K562 (cell line): ENCODE measurements at regions not wholly inside any gene's neighbourhood (a gene's known extent, or its start where the extent isn't known, plus 50 kb on each side); places are given as distances from the start of the nearest gene placed in this dataset.

Experiments used
- AFF4 ChIP-seq: sonication (generic); formaldehyde crosslinking; IDR thresholded peaks from 2 replicates; pipeline ENCODE4 v1.8.0; 2023; ENCODE audit warnings: mild to moderate bottlenecking, missing genetic modification reagents
- CAMTA2 ChIP-seq: fragments of 250-450 bp; sonication (Bioruptor Pico); conservative IDR thresholded peaks from 2 replicates; pipeline ENCODE4 v1.5.1; 2022
- CBX3 ChIP-seq, 2 experiments: IDR thresholded peaks; 1 replicate in 1 of 2; 2 replicates in 1 of 2; pipeline ENCODE4 v1.6.1; 2012; ENCODE audit warnings: inconsistent platforms in 2 of 2, low read length in 2 of 2, borderline replicate concordance in 1 of 2, control low read depth in 1 of 2
- CTCF ChIP-seq, 3 experiments: IDR thresholded peaks in 2 of 3; conservative IDR thresholded peaks in 1 of 3; 2 replicates each; pipeline ENCODE4 v1.5.1; 2011 to 2012; ENCODE audit warnings: low read length in 3 of 3, mild to moderate bottlenecking in 3 of 3, control low read depth in 2 of 3, improper control_type of control experiment in 1 of 3, inconsistent platforms in 1 of 3, low read depth in 1 of 3, mixed read lengths in 1 of 3, moderate library complexity in 1 of 3; ENCODE audit not compliant: insufficient read depth in 2 of 3
- EZH2 ChIP-seq: IDR thresholded peaks from 2 replicates; pipeline ENCODE4 v1.6.1; 2012; ENCODE audit warnings: low read depth, mild to moderate bottlenecking, inconsistent platforms, low read length, borderline replicate concordance
- MAX ChIP-seq: sonication (generic); formaldehyde crosslinking; IDR thresholded peaks from 2 replicates; pipeline ENCODE4 v1.9.0; 2022; ENCODE audit warnings: mild to moderate bottlenecking, missing genetic modification reagents
- POLR2A ChIP-seq: fragments of 450-650 bp; conservative IDR thresholded peaks from 2 replicates; pipeline ENCODE4 v1.6.1; 2016
- RBFOX2 ChIP-seq: fragments of 200-400 bp; formaldehyde crosslinking; IDR thresholded peaks from 2 replicates; pipeline ENCODE4 v1.6.1; 2017; ENCODE audit warnings: low read depth, mild to moderate bottlenecking, low read length, moderate library complexity
- ZBTB40 ChIP-seq, 2 experiments: fragments of 450-650 bp in 1 of 2; sonication (generic) in 1 of 2; formaldehyde crosslinking in 1 of 2; IDR thresholded peaks; 2 replicates each; pipeline versions ENCODE4 v1.7.1 to v1.9.0; 2016 to 2022; ENCODE audit warnings: inconsistent platforms in 1 of 2, mild to moderate bottlenecking in 1 of 2, missing genetic modification reagents in 1 of 2
- ZBTB8A ChIP-seq: fragments of 450-650 bp; IDR thresholded peaks from 2 replicates; pipeline ENCODE4 v1.6.1; 2018; ENCODE audit warnings: mild to moderate bottlenecking, moderate library complexity; ENCODE audit not compliant: partially characterized antibody
- ZNF133 ChIP-seq: fragments of 250-450 bp; sonication (Bioruptor Pico); IDR thresholded peaks from 2 replicates; pipeline ENCODE4 v1.4.0; 2020; ENCODE audit warnings: mild to moderate bottlenecking
- ZNF134 ChIP-seq: fragments of 250-450 bp; sonication (Bioruptor Pico); conservative IDR thresholded peaks from 2 replicates; pipeline ENCODE4 v1.4.0; 2020
- ZNF609 ChIP-seq: sonication (generic); formaldehyde crosslinking; IDR thresholded peaks from 2 replicates; pipeline ENCODE4 v1.8.1; 2023; ENCODE audit warnings: missing genetic modification reagents, mild to moderate bottlenecking, borderline replicate concordance
- ZNF77 ChIP-seq: fragments of 250-450 bp; sonication (Bioruptor Pico); IDR thresholded peaks from 2 replicates; pipeline ENCODE4 v1.5.0; 2020

- TF ChIP-seq ZNF134 (CRISPR knock-in tag) (no peak), ZNF609 (CRISPR knock-in tag) (no peak), MAX (CRISPR knock-in tag) (no peak), CAMTA2 (CRISPR knock-in tag) (no peak), CTCF (IDR thresholded peaks at IDR 0.05 in 2 of 3, conservative IDR thresholded peaks at IDR 0.05 in 1 of 3; ENCODE audit: insufficient read depth in 2 of 3, low read depth in 1 of 3, low read length in 3 of 3) (no peak), POLR2A (no peak), EZH2 (no peak), RBFOX2 (no peak), AFF4 (CRISPR knock-in tag) (no peak), ZBTB40 (IDR thresholded peaks at IDR 0.05) (no peak), ZBTB40 (CRISPR knock-in tag; IDR thresholded peaks at IDR 0.05) (no peak), ZBTB8A (no peak), ZNF133 (CRISPR knock-in tag) (no peak), CBX3 (IDR thresholded peaks at IDR 0.05; ENCODE audit: borderline replicate concordance in 1 of 2, low read length in 2 of 2) (no peak), ZNF77 (CRISPR knock-in tag) (no peak)
Measured at GRCh38 chr11:82234256-82234655, 499.4 kb downstream of the FAM181B start.
